NB4 (cell line): ENCODE measurements at regions not wholly inside any gene's neighbourhood (a gene's known extent, or its start where the extent isn't known, plus 50 kb on each side); places are given as distances from the start of the nearest gene placed in this dataset.

Experiments
- DNase-seq: peaks from one replicate; pipeline ENCODE4 v3.0.0; 2010; ENCODE audit warnings: low read depth
- H3K4me3 ChIP-seq: one replicate; pipeline ENCODE4 v1.5.1; 2011; ENCODE audit warnings: mild to moderate bottlenecking, low read depth, low read length, moderate library complexity
- MYC ChIP-seq: IDR thresholded peaks from 2 replicates; pipeline ENCODE4 v1.6.1; 2011; ENCODE audit warnings: low read depth, low read length
- POLR2A ChIP-seq: IDR thresholded peaks from 2 replicates; pipeline ENCODE4 v1.6.1; 2011; ENCODE audit warnings: mild to moderate bottlenecking; ENCODE audit not compliant: insufficient read length; ENCODE audit errors: extremely low read depth
- TF ChIP-seq, protein P1 (sequence below): IDR thresholded peaks from 2 replicates; pipeline ENCODE4 v1.6.1; 2011; ENCODE audit warnings: low read depth, low read length
- TF ChIP-seq, protein P2 (sequence below): IDR thresholded peaks from one replicate; pipeline ENCODE4 v1.5.1; 2012; ENCODE audit warnings: low read depth, low read length

DNA sequence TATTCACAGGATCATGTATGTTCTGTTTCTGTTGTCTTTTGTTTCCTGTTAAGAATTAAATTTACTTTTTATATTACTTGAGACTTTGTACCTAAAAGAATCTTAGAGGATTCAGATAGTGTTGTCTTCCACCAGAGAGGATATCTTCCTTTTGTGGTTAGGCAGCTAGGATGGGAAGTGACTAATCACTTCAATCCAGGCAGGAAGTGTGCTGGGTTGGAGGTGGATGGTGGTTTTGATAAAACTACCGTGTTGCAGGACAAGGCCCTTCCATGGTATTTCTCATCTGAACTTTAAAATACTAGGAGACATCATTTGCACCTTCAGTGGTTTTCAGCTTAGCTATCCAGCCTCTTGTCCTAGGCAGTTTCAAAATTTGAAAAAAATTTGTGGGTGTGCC, 728.6 kb upstream of the CDH2 start:
- TF ChIP-seq, protein P1, sequence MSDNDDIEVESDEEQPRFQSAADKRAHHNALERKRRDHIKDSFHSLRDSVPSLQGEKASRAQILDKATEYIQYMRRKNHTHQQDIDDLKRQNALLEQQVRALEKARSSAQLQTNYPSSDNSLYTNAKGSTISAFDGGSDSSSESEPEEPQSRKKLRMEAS, result no peak
- no peak for TF ChIP-seq POLR2A
- TF ChIP-seq MYC, result no peak
- TF ChIP-seq, protein P2, sequence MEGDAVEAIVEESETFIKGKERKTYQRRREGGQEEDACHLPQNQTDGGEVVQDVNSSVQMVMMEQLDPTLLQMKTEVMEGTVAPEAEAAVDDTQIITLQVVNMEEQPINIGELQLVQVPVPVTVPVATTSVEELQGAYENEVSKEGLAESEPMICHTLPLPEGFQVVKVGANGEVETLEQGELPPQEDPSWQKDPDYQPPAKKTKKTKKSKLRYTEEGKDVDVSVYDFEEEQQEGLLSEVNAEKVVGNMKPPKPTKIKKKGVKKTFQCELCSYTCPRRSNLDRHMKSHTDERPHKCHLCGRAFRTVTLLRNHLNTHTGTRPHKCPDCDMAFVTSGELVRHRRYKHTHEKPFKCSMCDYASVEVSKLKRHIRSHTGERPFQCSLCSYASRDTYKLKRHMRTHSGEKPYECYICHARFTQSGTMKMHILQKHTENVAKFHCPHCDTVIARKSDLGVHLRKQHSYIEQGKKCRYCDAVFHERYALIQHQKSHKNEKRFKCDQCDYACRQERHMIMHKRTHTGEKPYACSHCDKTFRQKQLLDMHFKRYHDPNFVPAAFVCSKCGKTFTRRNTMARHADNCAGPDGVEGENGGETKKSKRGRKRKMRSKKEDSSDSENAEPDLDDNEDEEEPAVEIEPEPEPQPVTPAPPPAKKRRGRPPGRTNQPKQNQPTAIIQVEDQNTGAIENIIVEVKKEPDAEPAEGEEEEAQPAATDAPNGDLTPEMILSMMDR, result no peak
- DNase-seq, result peak; percentile 0
- H3K4me3 ChIP-seq, result no peak overlapping the region

DNA sequence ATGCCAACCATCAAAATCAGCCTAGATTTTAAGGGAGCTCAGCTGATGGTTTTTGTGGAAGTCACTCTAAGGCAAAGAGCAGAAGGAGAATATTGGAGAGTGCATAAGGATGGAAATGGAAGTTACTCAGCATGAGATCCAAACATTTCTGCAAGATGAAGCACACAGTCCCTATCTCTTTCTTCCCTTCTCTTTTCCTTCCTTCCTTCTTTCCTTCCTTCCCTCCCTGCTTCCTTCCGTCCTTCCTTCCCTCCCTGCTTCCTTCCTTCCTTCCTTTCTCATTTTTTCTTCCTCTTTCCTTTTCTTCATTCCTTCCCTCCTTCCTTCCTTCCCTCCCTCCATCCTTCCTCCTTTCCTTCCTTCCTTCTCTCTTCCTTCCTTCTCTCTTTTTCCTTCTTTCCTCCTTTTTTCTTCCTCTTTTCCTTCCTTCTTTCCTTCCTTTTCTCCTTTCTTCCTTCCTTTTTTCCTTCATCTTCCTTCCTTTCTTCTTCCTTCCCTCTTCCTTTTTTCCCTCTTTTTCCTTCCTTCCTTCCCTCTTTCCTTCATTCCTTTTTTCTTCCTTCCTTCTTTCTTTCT, 727.9 kb upstream of the CDH2 start:
- TF ChIP-seq POLR2A (no peak), MYC (no peak)
- TF ChIP-seq, protein P2, result no peak
- TF ChIP-seq, protein P1, result no peak
- no peak overlapping the region for H3K4me3 ChIP-seq
- DNase-seq, result no peak

DNA sequence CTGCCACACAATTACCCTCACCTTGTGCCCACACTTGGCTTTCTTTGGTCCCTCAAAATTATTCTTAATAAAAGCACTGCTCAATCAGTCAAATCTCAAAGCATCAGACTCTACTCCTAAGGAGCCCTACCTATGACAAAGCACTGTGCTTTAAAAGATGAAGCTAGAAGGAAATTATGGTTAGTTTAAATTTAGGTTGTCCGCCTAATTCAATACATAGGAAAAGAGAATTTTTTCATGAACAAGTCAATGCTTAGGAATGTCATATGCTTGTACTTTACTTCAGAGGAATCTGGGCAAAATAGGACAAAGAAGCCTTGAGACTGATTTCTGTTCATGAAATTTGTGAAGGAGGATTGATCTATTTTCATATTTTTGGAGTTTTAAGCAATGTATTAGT, 726.4 kb upstream of the CDH2 start:
- no peak for DNase-seq
- no peak for TF ChIP-seq POLR2A
- TF ChIP-seq, protein P2, result no peak
- TF ChIP-seq, protein P1, result no peak
- no peak for TF ChIP-seq MYC
- H3K4me3 ChIP-seq, result no peak overlapping the region

DNA sequence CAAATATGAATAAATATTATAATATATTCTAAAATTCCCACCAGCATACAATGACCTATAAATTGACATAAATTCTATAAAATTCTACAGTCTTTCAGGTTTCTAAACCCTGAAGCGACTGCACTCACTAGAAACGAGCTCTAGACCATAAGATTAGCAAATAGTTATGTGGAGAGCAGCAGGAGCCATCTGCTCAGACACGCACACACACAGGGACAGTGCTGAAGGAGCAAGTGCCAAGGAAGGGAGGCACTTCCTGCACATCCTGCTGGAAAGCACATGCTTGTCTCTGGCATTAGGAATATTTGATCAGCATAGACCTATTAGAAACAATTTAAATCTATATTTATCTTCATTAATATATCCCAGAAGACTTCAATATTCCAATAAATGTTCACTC, 713.9 kb upstream of the CDH2 start:
- DNase-seq, result no peak
- TF ChIP-seq POLR2A (no peak), MYC (no peak)
- TF ChIP-seq, protein P2, result no peak
- TF ChIP-seq, protein P1, result no peak
- no peak overlapping the region for H3K4me3 ChIP-seq

DNA sequence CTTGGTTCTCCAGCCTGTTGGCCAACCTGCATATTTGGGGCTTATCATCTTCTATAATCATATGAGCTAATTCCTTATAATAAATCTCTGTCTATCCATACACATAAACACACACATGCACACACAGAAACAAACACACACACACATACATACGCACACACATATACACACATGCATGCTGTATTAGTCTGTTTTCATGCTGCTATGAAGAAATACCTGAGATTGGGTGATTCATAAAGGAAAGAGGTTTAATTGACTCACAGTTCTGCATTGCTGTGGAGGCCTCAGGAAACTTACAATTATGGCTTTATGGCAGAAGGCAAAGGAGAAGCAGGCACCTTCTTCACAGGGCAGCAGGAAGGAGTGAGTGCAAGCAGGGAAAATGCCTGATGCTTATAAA, 707.4 kb upstream of the CDH2 start:
- TF ChIP-seq POLR2A (no peak), MYC (no peak)
- TF ChIP-seq, protein P2, result no peak
- no peak for DNase-seq
- H3K4me3 ChIP-seq, result no peak overlapping the region

DNA sequence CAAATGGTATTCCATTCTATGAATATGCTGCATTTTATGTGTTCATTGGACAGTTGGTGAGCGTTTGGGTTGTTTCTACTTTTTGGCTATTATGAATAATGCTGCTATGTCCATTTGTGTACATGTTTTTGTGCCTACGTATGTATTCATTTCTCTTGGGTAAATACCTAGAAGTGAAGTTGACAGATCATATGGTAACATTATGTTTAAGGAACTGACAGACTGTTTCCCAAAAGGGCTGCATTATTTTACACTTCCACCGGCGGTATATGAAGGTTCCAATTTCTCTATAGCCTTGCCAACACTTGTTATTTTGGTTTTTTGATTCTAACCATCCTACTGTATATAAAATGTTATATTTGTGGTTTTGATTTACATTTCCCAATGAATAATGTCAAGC, 703.9 kb upstream of the CDH2 start:
- no peak for DNase-seq
- no peak for TF ChIP-seq POLR2A
- TF ChIP-seq, protein P2, result no peak
- no peak for TF ChIP-seq MYC
- TF ChIP-seq, protein P1, result no peak
- no peak overlapping the region for H3K4me3 ChIP-seq
